ENCODE measurements at regions not wholly inside any gene's neighbourhood (a gene's known extent, or its start where the extent isn't known, plus 50 kb on each side); places are given as distances from the start of the nearest gene placed in this dataset.

DNA sequence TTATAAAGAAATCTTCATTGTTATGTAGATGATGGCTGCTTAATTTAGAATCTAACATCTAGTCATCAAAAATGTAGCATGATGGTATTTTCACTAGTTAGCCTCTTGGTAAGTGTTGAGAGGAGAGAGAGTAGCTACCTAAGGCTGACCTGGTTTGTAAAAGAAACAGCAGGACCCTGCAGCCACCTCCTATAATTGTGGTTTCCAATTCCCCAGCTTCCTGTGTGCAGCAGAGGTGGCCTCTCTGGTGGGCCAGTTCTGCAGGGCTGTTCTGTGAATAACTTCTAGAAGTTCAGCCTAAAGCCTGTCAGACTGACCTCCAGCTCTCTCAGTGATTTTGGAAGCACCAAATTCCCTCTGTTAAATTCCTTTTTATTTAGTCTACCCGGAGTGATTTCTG is 246.4 kb upstream of the LRRC7 start:
- ATAC-seq = no peak
- no peak for TF ChIP-seq ZNF8 (CRISPR knock-in tag; IDR thresholded peaks at IDR 0.05)
- TF ChIP-seq PPARA (CRISPR knock-in tag; IDR thresholded peaks at IDR 0.05; ENCODE audit: borderline replicate concordance) = no peak
- TF ChIP-seq CSDC2 (CRISPR knock-in tag; IDR thresholded peaks at IDR 0.05) = no peak
- TF ChIP-seq, protein P1, sequence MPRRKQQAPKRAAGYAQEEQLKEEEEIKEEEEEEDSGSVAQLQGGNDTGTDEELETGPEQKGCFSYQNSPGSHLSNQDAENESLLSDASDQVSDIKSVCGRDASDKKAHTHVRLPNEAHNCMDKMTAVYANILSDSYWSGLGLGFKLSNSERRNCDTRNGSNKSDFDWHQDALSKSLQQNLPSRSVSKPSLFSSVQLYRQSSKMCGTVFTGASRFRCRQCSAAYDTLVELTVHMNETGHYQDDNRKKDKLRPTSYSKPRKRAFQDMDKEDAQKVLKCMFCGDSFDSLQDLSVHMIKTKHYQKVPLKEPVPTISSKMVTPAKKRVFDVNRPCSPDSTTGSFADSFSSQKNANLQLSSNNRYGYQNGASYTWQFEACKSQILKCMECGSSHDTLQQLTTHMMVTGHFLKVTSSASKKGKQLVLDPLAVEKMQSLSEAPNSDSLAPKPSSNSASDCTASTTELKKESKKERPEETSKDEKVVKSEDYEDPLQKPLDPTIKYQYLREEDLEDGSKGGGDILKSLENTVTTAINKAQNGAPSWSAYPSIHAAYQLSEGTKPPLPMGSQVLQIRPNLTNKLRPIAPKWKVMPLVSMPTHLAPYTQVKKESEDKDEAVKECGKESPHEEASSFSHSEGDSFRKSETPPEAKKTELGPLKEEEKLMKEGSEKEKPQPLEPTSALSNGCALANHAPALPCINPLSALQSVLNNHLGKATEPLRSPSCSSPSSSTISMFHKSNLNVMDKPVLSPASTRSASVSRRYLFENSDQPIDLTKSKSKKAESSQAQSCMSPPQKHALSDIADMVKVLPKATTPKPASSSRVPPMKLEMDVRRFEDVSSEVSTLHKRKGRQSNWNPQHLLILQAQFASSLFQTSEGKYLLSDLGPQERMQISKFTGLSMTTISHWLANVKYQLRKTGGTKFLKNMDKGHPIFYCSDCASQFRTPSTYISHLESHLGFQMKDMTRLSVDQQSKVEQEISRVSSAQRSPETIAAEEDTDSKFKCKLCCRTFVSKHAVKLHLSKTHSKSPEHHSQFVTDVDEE (CRISPR knock-in tag; IDR thresholded peaks at IDR 0.05) = no peak
- TF ChIP-seq ZNF565 (CRISPR knock-in tag; conservative IDR thresholded peaks at IDR 0.05; ENCODE audit: low read depth) = no peak
- no peak for TF ChIP-seq ARNTL (CRISPR knock-in tag; IDR thresholded peaks at IDR 0.05; ENCODE audit: borderline replicate concordance, low read depth)
- TF ChIP-seq, protein P2, sequence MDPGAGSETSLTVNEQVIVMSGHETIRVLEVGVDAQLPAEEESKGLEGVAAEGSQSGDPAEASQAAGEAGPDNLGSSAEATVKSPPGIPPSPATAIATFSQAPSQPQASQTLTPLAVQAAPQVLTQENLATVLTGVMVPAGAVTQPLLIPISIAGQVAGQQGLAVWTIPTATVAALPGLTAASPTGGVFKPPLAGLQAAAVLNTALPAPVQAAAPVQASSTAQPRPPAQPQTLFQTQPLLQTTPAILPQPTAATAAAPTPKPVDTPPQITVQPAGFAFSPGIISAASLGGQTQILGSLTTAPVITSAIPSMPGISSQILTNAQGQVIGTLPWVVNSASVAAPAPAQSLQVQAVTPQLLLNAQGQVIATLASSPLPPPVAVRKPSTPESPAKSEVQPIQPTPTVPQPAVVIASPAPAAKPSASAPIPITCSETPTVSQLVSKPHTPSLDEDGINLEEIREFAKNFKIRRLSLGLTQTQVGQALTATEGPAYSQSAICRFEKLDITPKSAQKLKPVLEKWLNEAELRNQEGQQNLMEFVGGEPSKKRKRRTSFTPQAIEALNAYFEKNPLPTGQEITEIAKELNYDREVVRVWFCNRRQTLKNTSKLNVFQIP (CRISPR knock-in tag; IDR thresholded peaks at IDR 0.05; ENCODE audit: borderline replicate concordance, low read depth) = no peak
- TF ChIP-seq, protein P3, sequence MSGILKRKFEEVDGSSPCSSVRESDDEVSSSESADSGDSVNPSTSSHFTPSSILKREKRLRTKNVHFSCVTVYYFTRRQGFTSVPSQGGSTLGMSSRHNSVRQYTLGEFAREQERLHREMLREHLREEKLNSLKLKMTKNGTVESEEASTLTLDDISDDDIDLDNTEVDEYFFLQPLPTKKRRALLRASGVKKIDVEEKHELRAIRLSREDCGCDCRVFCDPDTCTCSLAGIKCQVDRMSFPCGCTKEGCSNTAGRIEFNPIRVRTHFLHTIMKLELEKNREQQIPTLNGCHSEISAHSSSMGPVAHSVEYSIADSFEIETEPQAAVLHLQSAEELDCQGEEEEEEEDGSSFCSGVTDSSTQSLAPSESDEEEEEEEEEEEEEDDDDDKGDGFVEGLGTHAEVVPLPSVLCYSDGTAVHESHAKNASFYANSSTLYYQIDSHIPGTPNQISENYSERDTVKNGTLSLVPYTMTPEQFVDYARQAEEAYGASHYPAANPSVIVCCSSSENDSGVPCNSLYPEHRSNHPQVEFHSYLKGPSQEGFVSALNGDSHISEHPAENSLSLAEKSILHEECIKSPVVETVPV (CRISPR knock-in tag; IDR thresholded peaks at IDR 0.05) = no peak
- TF ChIP-seq GLIS3 (CRISPR knock-in tag; IDR thresholded peaks at IDR 0.05) = no peak
- no peak for TF ChIP-seq ZFP3 (CRISPR knock-in tag; IDR thresholded peaks at IDR 0.05)
- TF ChIP-seq BACH2 (CRISPR knock-in tag; IDR thresholded peaks at IDR 0.05; ENCODE audit: borderline replicate concordance) = no peak
- TF ChIP-seq OSR1 (CRISPR knock-in tag; IDR thresholded peaks at IDR 0.05) = no peak

DNA sequence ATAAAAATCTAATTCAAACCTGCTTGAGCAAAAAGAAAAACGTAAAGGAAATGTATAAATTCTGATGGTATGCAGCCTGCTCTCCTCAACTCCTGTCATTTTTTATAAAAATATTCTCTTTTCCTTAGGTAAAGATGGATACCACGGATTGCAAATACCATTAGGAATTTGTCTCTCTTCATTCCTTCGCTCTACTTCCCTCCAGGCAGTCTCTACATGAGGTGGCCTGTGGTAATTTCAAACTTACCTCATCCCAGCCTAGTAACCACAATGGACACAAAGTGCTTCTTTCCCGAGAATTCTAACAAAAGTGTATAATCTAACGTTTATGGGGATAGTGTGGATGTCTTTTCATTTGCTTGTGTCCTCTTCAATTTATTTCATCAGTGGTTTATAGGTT is 239.5 kb upstream of the LRRC7 start:
- no peak for ATAC-seq

DNA sequence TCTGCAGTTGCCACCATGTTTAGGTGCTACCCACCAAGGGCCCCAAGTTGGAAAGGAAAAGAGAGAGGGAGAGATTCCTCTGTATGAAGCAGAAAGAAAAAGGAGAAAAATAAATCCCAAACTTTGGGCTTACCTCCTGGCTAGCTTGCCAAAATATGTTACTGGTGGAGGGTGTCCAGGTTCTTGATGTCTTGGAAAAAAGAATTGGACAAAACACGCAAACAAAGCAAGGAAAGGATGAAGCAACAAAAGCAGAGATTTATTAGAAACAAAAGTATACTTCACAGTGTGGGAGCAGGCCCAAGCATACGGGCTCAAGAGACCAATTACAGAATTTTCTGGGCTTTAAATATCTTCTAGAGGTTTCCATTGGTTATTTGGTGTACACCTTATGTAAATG is 204.5 kb upstream of the LRRC7 start:
- ATAC-seq = no peak
- TF ChIP-seq ESRRG (CRISPR knock-in tag; IDR thresholded peaks at IDR 0.05) (no peak), TCF4 (CRISPR knock-in tag; IDR thresholded peaks at IDR 0.05; ENCODE audit: borderline replicate concordance) (no peak), ZNF565 (CRISPR knock-in tag; conservative IDR thresholded peaks at IDR 0.05; ENCODE audit: low read depth) (no peak), ZNF8 (CRISPR knock-in tag; IDR thresholded peaks at IDR 0.05) (no peak), TOX (CRISPR knock-in tag; IDR thresholded peaks at IDR 0.05; ENCODE audit: borderline replicate concordance) (no peak), ZNF70 (CRISPR knock-in tag; IDR thresholded peaks at IDR 0.05) (no peak), OSR1 (CRISPR knock-in tag; IDR thresholded peaks at IDR 0.05) (no peak), ARNTL (CRISPR knock-in tag; IDR thresholded peaks at IDR 0.05; ENCODE audit: borderline replicate concordance, low read depth) (no peak), ZFP3 (CRISPR knock-in tag; IDR thresholded peaks at IDR 0.05) (no peak), PPARA (CRISPR knock-in tag; IDR thresholded peaks at IDR 0.05; ENCODE audit: borderline replicate concordance) (no peak), RARB (CRISPR knock-in tag; IDR thresholded peaks at IDR 0.05) (no peak), SNAI2 (CRISPR knock-in tag; IDR thresholded peaks at IDR 0.05) (no peak)
- TF ChIP-seq, protein P1 (CRISPR knock-in tag; IDR thresholded peaks at IDR 0.05) = no peak
- TF ChIP-seq, protein P4, sequence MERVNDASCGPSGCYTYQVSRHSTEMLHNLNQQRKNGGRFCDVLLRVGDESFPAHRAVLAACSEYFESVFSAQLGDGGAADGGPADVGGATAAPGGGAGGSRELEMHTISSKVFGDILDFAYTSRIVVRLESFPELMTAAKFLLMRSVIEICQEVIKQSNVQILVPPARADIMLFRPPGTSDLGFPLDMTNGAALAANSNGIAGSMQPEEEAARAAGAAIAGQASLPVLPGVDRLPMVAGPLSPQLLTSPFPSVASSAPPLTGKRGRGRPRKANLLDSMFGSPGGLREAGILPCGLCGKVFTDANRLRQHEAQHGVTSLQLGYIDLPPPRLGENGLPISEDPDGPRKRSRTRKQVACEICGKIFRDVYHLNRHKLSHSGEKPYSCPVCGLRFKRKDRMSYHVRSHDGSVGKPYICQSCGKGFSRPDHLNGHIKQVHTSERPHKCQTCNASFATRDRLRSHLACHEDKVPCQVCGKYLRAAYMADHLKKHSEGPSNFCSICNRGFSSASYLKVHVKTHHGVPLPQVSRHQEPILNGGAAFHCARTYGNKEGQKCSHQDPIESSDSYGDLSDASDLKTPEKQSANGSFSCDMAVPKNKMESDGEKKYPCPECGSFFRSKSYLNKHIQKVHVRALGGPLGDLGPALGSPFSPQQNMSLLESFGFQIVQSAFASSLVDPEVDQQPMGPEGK (CRISPR knock-in tag; IDR thresholded peaks at IDR 0.05; ENCODE audit: borderline replicate concordance) = no peak

More for the DNA sequence above, 239.5 kb upstream of the LRRC7 start:
- no peak for TF ChIP-seq SNAI2 (CRISPR knock-in tag; IDR thresholded peaks at IDR 0.05)
- no peak for TF ChIP-seq TOX (CRISPR knock-in tag; IDR thresholded peaks at IDR 0.05; ENCODE audit: borderline replicate concordance)
- no peak for TF ChIP-seq GLIS3 (CRISPR knock-in tag; IDR thresholded peaks at IDR 0.05)
- TF ChIP-seq, protein P5, sequence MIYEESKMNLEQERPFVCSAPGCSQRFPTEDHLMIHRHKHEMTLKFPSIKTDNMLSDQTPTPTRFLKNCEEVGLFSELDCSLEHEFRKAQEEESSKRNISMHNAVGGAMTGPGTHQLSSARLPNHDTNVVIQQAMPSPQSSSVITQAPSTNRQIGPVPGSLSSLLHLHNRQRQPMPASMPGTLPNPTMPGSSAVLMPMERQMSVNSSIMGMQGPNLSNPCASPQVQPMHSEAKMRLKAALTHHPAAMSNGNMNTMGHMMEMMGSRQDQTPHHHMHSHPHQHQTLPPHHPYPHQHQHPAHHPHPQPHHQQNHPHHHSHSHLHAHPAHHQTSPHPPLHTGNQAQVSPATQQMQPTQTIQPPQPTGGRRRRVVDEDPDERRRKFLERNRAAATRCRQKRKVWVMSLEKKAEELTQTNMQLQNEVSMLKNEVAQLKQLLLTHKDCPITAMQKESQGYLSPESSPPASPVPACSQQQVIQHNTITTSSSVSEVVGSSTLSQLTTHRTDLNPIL (CRISPR knock-in tag; IDR thresholded peaks at IDR 0.05; ENCODE audit: low read depth) = no peak
- no peak for TF ChIP-seq ESRRG (CRISPR knock-in tag; IDR thresholded peaks at IDR 0.05)
- TF ChIP-seq ZNF565 (CRISPR knock-in tag; conservative IDR thresholded peaks at IDR 0.05; ENCODE audit: low read depth) = no peak
- TF ChIP-seq RARB (CRISPR knock-in tag; IDR thresholded peaks at IDR 0.05) = no peak
- TF ChIP-seq, protein P2 (CRISPR knock-in tag; IDR thresholded peaks at IDR 0.05; ENCODE audit: borderline replicate concordance, low read depth) = no peak
- no peak for TF ChIP-seq ZNF70 (CRISPR knock-in tag; IDR thresholded peaks at IDR 0.05)
- no peak for TF ChIP-seq PPARA (CRISPR knock-in tag; IDR thresholded peaks at IDR 0.05; ENCODE audit: borderline replicate concordance)
- TF ChIP-seq TCF4 (CRISPR knock-in tag; IDR thresholded peaks at IDR 0.05; ENCODE audit: borderline replicate concordance) = no peak
